ENCODE measurements at regions not wholly inside any gene's neighbourhood (a gene's known extent, or its start where the extent isn't known, plus 50 kb on each side); places are given as distances from the start of the nearest gene placed in this dataset.

DNA sequence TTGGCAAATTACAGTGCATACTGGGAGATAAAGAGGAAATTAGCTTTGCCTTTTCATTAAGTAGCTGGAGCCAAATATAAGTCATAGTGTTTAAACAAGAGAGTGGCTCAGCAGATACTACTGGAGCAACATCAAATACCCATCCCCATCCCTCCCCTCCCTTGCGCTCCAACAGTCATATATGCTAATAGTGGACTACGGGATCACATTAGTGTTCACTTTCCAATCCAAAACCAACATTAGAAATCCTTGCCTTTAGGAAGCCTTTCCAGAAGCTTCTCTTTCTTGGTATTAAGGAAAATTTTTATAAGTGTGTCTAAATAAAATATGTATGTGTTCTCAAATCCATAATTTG lies 1669.3 kb downstream of the SUCLG1 start:
- Histone ChIP-seq H3K27me3 (no peaks in the 10 kb centered on the region), H3K36me3 (replicated peaks in 1 of 2; ENCODE audit: insufficient read depth in 1 of 2, low read depth in 2 of 2) (no peaks in the 10 kb centered on the region), H3K4me3 (no peak overlapping the region), H3K27ac (no peak overlapping the region), H3K4me1 (peaks cover 5% of the 10 kb centered on the region), H3K9me3 (no peaks in the 10 kb centered on the region)
- DNase-seq (no peak), ATAC-seq (no peak)
- intact Hi-C loops (cut with DNase I): no loop called here
- 66 to 70% methylated on average over 2 of the region's 2 CpGs for WGBS, 2 donors
- TF ChIP-seq, protein P1, sequence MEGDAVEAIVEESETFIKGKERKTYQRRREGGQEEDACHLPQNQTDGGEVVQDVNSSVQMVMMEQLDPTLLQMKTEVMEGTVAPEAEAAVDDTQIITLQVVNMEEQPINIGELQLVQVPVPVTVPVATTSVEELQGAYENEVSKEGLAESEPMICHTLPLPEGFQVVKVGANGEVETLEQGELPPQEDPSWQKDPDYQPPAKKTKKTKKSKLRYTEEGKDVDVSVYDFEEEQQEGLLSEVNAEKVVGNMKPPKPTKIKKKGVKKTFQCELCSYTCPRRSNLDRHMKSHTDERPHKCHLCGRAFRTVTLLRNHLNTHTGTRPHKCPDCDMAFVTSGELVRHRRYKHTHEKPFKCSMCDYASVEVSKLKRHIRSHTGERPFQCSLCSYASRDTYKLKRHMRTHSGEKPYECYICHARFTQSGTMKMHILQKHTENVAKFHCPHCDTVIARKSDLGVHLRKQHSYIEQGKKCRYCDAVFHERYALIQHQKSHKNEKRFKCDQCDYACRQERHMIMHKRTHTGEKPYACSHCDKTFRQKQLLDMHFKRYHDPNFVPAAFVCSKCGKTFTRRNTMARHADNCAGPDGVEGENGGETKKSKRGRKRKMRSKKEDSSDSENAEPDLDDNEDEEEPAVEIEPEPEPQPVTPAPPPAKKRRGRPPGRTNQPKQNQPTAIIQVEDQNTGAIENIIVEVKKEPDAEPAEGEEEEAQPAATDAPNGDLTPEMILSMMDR (IDR thresholded peaks at IDR 0.05): no peak

DNA sequence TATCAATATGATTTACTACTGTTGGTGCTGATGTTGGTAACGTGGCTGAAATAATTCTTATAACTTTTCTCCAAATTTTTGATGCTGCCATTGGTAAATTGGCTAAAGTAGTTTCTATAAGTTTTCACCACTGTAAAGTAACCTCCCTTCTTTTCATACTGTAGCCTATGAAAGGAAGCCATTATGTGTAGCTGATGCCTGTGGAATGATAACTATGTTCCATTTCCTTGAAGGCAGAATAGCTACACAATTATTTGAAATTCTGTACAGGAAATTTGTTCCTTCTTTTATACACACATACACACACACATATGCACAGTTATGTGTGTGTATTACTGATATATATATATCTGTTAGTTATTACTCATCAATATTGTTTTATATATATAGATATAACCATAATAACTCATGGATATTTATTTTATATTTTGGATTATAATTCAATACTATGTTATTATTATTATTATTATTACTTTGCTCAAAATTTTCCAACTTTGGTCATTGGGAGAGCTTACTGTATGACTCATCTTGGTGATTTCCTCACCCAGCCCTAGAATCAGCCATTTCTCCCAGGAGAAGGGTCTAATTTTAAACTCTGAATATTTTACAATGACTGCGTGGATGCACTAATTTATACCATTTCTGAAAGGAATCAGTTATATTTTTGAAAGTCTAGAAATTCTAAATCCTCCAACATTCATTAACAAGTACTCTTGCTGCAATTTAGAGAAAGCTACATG lies 1677.7 kb downstream of the SUCLG1 start:
- H3K27me3 ChIP-seq: no peaks in the 10 kb centered on the region
- H3K9me3 ChIP-seq: no peaks in the 10 kb centered on the region
- no peak for ATAC-seq
- H3K4me3 ChIP-seq: no peak overlapping the region
- intact Hi-C loops (cut with DNase I): no loop called here
- DNase-seq: no peak
- TF ChIP-seq, protein P1 (IDR thresholded peaks at IDR 0.05): no peak
- TF ChIP-seq POLR2A (IDR thresholded peaks at IDR 0.05): no peak
- no peaks in the 10 kb centered on the region for H3K4me1 ChIP-seq
- H3K27ac ChIP-seq: no peak overlapping the region
- H3K36me3 ChIP-seq (replicated peaks in 1 of 2; ENCODE audit: insufficient read depth in 1 of 2, low read depth in 2 of 2): no peaks in the 10 kb centered on the region
- WGBS, 2 donors: 58 to 68% methylated on average over 2 of the region's 2 CpGs

DNA sequence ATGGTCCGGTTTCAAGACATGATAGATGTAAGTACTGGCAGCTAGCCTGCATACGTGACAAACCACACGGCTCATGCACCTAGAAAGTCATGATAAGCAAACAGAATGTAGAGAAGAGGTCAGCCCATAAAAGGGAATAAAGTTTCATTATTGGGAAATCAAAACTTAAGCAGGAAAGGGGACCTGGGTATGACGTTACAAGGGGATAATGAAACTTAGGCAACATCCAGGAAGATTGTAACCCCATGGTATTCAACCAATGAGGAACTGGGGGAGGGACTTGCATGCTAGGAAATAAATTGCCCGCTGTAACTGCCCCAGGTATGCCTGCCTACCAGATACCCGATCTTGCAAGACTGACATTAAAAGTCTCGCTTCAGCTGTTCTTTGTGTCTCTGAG lies 1679.0 kb downstream of the SUCLG1 start:
- no peaks in the 10 kb centered on the region for H3K4me1 ChIP-seq
- no peaks in the 10 kb centered on the region for H3K36me3 ChIP-seq (replicated peaks in 1 of 2; ENCODE audit: insufficient read depth in 1 of 2, low read depth in 2 of 2)
- no peak for ATAC-seq
- TF ChIP-seq, protein P1 (IDR thresholded peaks at IDR 0.05): no peak
- no peak for TF ChIP-seq POLR2A (IDR thresholded peaks at IDR 0.05)
- intact Hi-C loops (cut with DNase I): no loop called here
- DNase-seq: no peak
- no peaks in the 10 kb centered on the region for H3K9me3 ChIP-seq
- no peak overlapping the region for H3K27ac ChIP-seq
- H3K27me3 ChIP-seq: no peaks in the 10 kb centered on the region
- H3K4me3 ChIP-seq: no peak overlapping the region
- 69 to 70% methylated on average over 7 of the region's 7 CpGs for WGBS, 2 donors

DNA sequence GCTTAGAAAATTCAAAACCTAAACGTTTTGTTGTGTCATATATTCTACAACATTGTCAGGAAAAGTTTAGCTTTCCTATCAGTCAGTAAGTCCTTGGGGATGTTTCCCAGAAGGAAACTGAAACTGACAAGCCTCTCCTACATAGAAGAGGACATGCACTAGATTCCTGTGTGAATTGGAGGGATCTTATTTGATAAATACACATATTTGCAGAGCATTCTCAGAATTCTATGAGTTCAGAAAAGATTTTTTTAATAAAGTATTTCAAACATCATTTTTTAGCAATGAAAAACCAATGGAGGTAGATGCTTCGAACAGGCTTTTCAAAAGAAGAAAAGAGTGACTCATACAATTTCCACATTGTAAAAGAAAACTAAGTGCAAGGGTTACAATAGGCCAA lies 1706.7 kb downstream of the SUCLG1 start:
- Histone ChIP-seq H3K27ac (no peak overlapping the region), H3K4me3 (no peak overlapping the region), H3K4me1 (no peaks in the 10 kb centered on the region), H3K27me3 (no peaks in the 10 kb centered on the region), H3K36me3 (replicated peaks in 1 of 2; ENCODE audit: insufficient read depth in 1 of 2, low read depth in 2 of 2) (no peaks in the 10 kb centered on the region), H3K9me3 (no peaks in the 10 kb centered on the region)
- no peak for TF ChIP-seq POLR2A (IDR thresholded peaks at IDR 0.05)
- TF ChIP-seq, protein P1 (IDR thresholded peaks at IDR 0.05): no peak
- DNase-seq (no peak), ATAC-seq (no peak)
- intact Hi-C loops (cut with DNase I): no loop called here
- WGBS, 2 donors: 40 to 52% methylated on average over 2 of the region's 2 CpGs

DNA sequence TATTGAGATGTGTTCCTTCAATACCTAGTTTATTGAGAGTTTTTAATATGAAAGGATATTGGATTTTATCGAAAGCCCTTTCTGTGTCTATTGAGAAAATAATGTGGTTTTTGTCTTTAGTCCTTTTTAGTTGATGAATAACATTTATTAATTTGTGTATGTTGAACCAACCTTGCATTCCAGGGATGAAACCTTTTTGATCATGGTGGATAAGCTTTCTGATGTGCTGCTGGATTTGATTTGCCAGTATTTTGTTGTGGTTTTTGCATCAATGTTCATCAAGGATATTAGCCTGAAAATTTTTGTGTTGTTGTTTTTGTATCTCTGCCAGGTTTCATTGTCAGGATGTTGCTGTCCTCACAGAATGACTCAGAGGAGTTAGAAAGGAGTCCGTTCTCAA lies 1710.4 kb downstream of the SUCLG1 start:
- WGBS, 2 donors: 63 to 71% methylated on average over 2 of the region's 2 CpGs
- no peaks in the 10 kb centered on the region for H3K36me3 ChIP-seq (replicated peaks in 1 of 2; ENCODE audit: insufficient read depth in 1 of 2, low read depth in 2 of 2)
- no peak for DNase-seq
- no peak for ATAC-seq
- no peaks in the 10 kb centered on the region for H3K4me1 ChIP-seq
- TF ChIP-seq POLR2A (IDR thresholded peaks at IDR 0.05): no peak
- TF ChIP-seq, protein P1 (IDR thresholded peaks at IDR 0.05): no peak
- intact Hi-C loops (cut with DNase I): no loop called here
- H3K27ac ChIP-seq: no peak overlapping the region
- no peaks in the 10 kb centered on the region for H3K27me3 ChIP-seq
- H3K4me3 ChIP-seq: no peak overlapping the region
- no peaks in the 10 kb centered on the region for H3K9me3 ChIP-seq

Measured in body of pancreas (tissue), 4 donors.